ENCODE measurements at regions not wholly inside any gene's neighbourhood (a gene's known extent, or its start where the extent isn't known, plus 50 kb on each side); places are given as distances from the start of the nearest gene placed in this dataset.

- no peak overlapping the region for H3K4me3 ChIP-seq (ENCODE audit: low read depth, low read length)
- TF ChIP-seq POLR2A (IDR thresholded peaks at IDR 0.05; ENCODE audit: extremely low read depth, insufficient read length) (no peak), MYC (IDR thresholded peaks at IDR 0.05; ENCODE audit: low read depth, low read length) (no peak)
- TF ChIP-seq, protein P1, sequence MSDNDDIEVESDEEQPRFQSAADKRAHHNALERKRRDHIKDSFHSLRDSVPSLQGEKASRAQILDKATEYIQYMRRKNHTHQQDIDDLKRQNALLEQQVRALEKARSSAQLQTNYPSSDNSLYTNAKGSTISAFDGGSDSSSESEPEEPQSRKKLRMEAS (IDR thresholded peaks at IDR 0.05; ENCODE audit: low read depth, low read length): no peak
- TF ChIP-seq, protein P2, sequence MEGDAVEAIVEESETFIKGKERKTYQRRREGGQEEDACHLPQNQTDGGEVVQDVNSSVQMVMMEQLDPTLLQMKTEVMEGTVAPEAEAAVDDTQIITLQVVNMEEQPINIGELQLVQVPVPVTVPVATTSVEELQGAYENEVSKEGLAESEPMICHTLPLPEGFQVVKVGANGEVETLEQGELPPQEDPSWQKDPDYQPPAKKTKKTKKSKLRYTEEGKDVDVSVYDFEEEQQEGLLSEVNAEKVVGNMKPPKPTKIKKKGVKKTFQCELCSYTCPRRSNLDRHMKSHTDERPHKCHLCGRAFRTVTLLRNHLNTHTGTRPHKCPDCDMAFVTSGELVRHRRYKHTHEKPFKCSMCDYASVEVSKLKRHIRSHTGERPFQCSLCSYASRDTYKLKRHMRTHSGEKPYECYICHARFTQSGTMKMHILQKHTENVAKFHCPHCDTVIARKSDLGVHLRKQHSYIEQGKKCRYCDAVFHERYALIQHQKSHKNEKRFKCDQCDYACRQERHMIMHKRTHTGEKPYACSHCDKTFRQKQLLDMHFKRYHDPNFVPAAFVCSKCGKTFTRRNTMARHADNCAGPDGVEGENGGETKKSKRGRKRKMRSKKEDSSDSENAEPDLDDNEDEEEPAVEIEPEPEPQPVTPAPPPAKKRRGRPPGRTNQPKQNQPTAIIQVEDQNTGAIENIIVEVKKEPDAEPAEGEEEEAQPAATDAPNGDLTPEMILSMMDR (IDR thresholded peaks at IDR 0.05; ENCODE audit: low read depth, low read length): no peak
- no peak for DNase-seq (ENCODE audit: low read depth)
These were observed 305.2 kb upstream of the TBX18 start for GRCh38 chr6:85069577-85069976.

- no peak for DNase-seq (ENCODE audit: low read depth)
These were observed 303.8 kb upstream of the TBX18 start for GRCh38 chr6:85068221-85068620.

GRCh38 chr6:85066266-85066665, 301.9 kb upstream of the TBX18 start:
- TF ChIP-seq MYC (IDR thresholded peaks at IDR 0.05; ENCODE audit: low read depth, low read length) (no peak), POLR2A (IDR thresholded peaks at IDR 0.05; ENCODE audit: extremely low read depth, insufficient read length) (no peak)
- TF ChIP-seq, protein P2 (IDR thresholded peaks at IDR 0.05; ENCODE audit: low read depth, low read length): no peak
- TF ChIP-seq, protein P1 (IDR thresholded peaks at IDR 0.05; ENCODE audit: low read depth, low read length): no peak
- DNase-seq (ENCODE audit: low read depth): no peak
- no peak overlapping the region for H3K4me3 ChIP-seq (ENCODE audit: low read depth, low read length)

More at GRCh38 chr6:85068221-85068620, 303.8 kb upstream of the TBX18 start:
- TF ChIP-seq MYC (IDR thresholded peaks at IDR 0.05; ENCODE audit: low read depth, low read length): no peak
- TF ChIP-seq, protein P2 (IDR thresholded peaks at IDR 0.05; ENCODE audit: low read depth, low read length): no peak
- TF ChIP-seq POLR2A (IDR thresholded peaks at IDR 0.05; ENCODE audit: extremely low read depth, insufficient read length): no peak
- TF ChIP-seq, protein P1 (IDR thresholded peaks at IDR 0.05; ENCODE audit: low read depth, low read length): no peak
- no peak overlapping the region for H3K4me3 ChIP-seq (ENCODE audit: low read depth, low read length)

DNA sequence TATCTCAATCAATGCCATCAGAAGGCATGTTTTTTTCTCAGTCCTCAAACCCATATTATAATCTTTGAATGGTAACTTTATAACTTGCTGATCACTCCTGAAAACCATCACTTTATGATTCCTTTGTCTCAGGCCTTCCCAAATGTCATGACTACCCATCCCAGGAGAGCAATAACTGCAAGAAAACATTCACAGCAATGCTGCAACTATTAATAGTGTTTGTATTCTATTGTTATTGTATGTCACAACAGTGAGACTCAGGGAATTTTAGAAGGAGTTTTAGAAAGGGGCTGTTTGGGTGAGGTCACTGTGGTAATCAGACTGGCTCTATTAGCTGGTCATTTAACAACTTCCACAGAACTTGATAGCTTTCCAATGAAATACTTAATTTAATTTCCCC, 301.4 kb upstream of the TBX18 start:
- H3K4me3 ChIP-seq (ENCODE audit: low read depth, low read length): no peak overlapping the region
- TF ChIP-seq, protein P2 (IDR thresholded peaks at IDR 0.05; ENCODE audit: low read depth, low read length): no peak
- no peak for TF ChIP-seq MYC (IDR thresholded peaks at IDR 0.05; ENCODE audit: low read depth, low read length)
- TF ChIP-seq, protein P1 (IDR thresholded peaks at IDR 0.05; ENCODE audit: low read depth, low read length): no peak
- no peak for TF ChIP-seq POLR2A (IDR thresholded peaks at IDR 0.05; ENCODE audit: extremely low read depth, insufficient read length)
- DNase-seq (ENCODE audit: low read depth): no peak

- TF ChIP-seq, protein P1 (IDR thresholded peaks at IDR 0.05; ENCODE audit: low read depth, low read length): no peak
- TF ChIP-seq MYC (IDR thresholded peaks at IDR 0.05; ENCODE audit: low read depth, low read length) (no peak), POLR2A (IDR thresholded peaks at IDR 0.05; ENCODE audit: extremely low read depth, insufficient read length) (no peak)
- TF ChIP-seq, protein P2 (IDR thresholded peaks at IDR 0.05; ENCODE audit: low read depth, low read length): no peak
- no peak for DNase-seq (ENCODE audit: low read depth)
- no peak overlapping the region for H3K4me3 ChIP-seq (ENCODE audit: low read depth, low read length)
These were observed 299.2 kb upstream of the TBX18 start for GRCh38 chr6:85063611-85064010.
